H1 (cell line): ENCODE measurements at regions not wholly inside any gene's neighbourhood (a gene's known extent, or its start where the extent isn't known, plus 50 kb on each side); places are given as distances from the start of the nearest gene placed in this dataset.

Source experiments
- BACH1 ChIP-seq: IDR thresholded peaks from 2 replicates; pipeline ENCODE4 v1.6.1; 2012; ENCODE audit warnings: low read length, improper control_type of control experiment
- CBX5 ChIP-seq: fragments of 300-800, 300-1000 bp; sonication (generic); IDR thresholded peaks from 2 replicates; pipeline ENCODE4 v1.7.1; 2016; ENCODE audit warnings: antibody characterized with exemption, low read length, low read depth
- EP300 ChIP-seq, 2 experiments: IDR thresholded peaks; 1 replicate in 1 of 2; 2 replicates in 1 of 2; pipeline ENCODE4 v1.6.1; 2011 to 2012; ENCODE audit warnings: low read depth in 2 of 2, low read length in 2 of 2, mild to moderate bottlenecking in 2 of 2, borderline replicate concordance in 1 of 2, inconsistent platforms in 1 of 2, moderate library complexity in 1 of 2
- KDM4A ChIP-seq: IDR thresholded peaks from one replicate; pipeline ENCODE4 v1.7.1; 2012; ENCODE audit warnings: low read depth, mild to moderate bottlenecking, moderate library complexity, low read length, inconsistent platforms; ENCODE audit not compliant: severe bottlenecking
- RNF2 ChIP-seq: fragments of 200-900, 300-1000 bp; sonication (generic); IDR thresholded peaks from 2 replicates; pipeline ENCODE4 v1.7.1; 2016; ENCODE audit warnings: borderline replicate concordance, low read depth, mild to moderate bottlenecking, antibody characterized with exemption, low read length; ENCODE audit not compliant: poor library complexity, severe bottlenecking; ENCODE audit errors: missing control alignments
- TF ChIP-seq, protein P1 (sequence below), 3 experiments: IDR thresholded peaks; 1 replicate in 2 of 3; 2 replicates in 1 of 3; pipeline versions ENCODE4 v1.5.1 to v1.6.1; 2011; ENCODE audit warnings: low read length in 3 of 3, mild to moderate bottlenecking in 3 of 3, inconsistent platforms in 2 of 3, low read depth in 1 of 3, moderate library complexity in 1 of 3; ENCODE audit not compliant: insufficient read depth in 1 of 3; ENCODE audit errors: control extremely low read depth in 1 of 3
- TF ChIP-seq, protein P2 (sequence below): IDR thresholded peaks from 2 replicates; pipeline ENCODE4 v1.6.1; 2011; ENCODE audit warnings: low read depth, mild to moderate bottlenecking, low read length; ENCODE audit not compliant: insufficient read depth

DNA sequence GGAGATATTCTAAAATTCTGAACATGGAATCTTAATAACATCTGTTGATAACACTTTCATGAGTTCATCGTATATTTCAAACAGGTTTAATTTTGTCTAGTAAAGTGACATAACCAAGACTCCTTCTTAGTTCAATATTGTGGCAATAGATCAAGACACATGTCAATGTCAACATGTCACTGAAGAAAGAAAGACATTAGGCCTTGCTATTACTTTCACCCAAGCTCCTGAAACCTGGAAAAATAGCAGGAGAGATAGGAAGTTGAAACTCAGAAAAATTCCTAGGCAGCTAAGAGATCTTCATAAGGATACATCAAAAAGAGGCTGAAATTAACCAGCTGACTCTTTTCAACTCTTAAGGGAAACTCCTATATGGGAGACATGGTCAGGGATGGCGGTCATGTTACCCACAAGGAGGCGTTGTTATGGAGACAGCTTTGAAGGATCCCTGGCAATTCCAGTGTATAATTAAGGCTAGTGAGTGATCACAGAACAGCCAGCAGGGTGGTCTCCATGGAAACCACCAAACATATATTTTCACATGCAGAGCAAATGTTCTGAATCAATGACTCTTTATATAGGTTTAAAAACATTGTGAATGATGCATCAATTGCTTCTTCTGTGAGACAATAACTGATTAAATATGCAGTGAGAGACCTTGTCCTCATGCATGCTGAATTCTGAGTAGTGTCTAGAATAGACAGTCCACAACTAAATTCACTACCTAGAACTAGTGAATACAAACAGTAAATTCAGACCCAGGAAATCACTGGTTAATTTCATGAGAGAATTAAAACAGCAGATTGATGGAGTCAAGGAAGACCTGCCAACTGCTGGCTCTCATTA lies 115.3 kb upstream of the RIOK3 start (continued):
- TF ChIP-seq, protein P1, sequence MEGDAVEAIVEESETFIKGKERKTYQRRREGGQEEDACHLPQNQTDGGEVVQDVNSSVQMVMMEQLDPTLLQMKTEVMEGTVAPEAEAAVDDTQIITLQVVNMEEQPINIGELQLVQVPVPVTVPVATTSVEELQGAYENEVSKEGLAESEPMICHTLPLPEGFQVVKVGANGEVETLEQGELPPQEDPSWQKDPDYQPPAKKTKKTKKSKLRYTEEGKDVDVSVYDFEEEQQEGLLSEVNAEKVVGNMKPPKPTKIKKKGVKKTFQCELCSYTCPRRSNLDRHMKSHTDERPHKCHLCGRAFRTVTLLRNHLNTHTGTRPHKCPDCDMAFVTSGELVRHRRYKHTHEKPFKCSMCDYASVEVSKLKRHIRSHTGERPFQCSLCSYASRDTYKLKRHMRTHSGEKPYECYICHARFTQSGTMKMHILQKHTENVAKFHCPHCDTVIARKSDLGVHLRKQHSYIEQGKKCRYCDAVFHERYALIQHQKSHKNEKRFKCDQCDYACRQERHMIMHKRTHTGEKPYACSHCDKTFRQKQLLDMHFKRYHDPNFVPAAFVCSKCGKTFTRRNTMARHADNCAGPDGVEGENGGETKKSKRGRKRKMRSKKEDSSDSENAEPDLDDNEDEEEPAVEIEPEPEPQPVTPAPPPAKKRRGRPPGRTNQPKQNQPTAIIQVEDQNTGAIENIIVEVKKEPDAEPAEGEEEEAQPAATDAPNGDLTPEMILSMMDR (IDR thresholded peaks at IDR 0.05; ENCODE audit: control extremely low read depth in 1 of 3, insufficient read depth in 1 of 3, low read depth in 1 of 3, low read length in 3 of 3): peak in 2 of 3 experiments; percentile 16 to 20; a peak in 1 of 4 replicates
- TF ChIP-seq CBX5 (no peak), EP300 (IDR thresholded peaks at IDR 0.05; ENCODE audit: borderline replicate concordance in 1 of 2, low read depth in 2 of 2, low read length in 2 of 2) (no peak), KDM4A (no peak), RNF2 (no peak), BACH1 (no peak)
- TF ChIP-seq, protein P2, sequence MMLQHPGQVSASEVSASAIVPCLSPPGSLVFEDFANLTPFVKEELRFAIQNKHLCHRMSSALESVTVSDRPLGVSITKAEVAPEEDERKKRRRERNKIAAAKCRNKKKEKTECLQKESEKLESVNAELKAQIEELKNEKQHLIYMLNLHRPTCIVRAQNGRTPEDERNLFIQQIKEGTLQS: no peak
